ENCODE measurements at regions not wholly inside any gene's neighbourhood (a gene's known extent, or its start where the extent isn't known, plus 50 kb on each side); places are given as distances from the start of the nearest gene placed in this dataset.

GRCh38 chr6:165782812-165783211, 119.8 kb upstream of the PDE10A start:
- Histone ChIP-seq H3K79me2 (replicated peaks; ENCODE audit: insufficient read depth, low read length) (no peaks in the 10 kb centered on the region), H3F3A (ENCODE audit: insufficient read depth, low read length, poor library complexity, severe bottlenecking) (no peaks in the 10 kb centered on the region)

GRCh38 chr6:165782134-165782533, 119.1 kb upstream of the PDE10A start:
- H3K4me3 ChIP-seq (ENCODE audit: low read length), result peak overlapping the region; percentile 32
- no peak overlapping the region for H3K9ac ChIP-seq (ENCODE audit: low read length)
- H3K79me2 ChIP-seq (replicated peaks; ENCODE audit: insufficient read depth, low read length), result no peaks in the 10 kb centered on the region
- H3F3A ChIP-seq (ENCODE audit: insufficient read depth, low read length, poor library complexity, severe bottlenecking), result no peaks in the 10 kb centered on the region
- TF ChIP-seq RAD21 (conservative IDR thresholded peaks at IDR 0.05) (no peak), EP300 (conservative IDR thresholded peaks at IDR 0.05; ENCODE audit: poor library complexity, severe bottlenecking) (peak; percentile 35), POLR2AphosphoS5 (IDR thresholded peaks at IDR 0.05) (peak; percentile 48)
- H3K9me2 ChIP-seq (ENCODE audit: insufficient read depth, low read length), result no peaks in the 10 kb centered on the region
- no peaks in the 10 kb centered on the region for H4K20me1 ChIP-seq (ENCODE audit: insufficient read depth)
- no peaks in the 10 kb centered on the region for H3K9me3 ChIP-seq (ENCODE audit: low read length)
- peak overlapping the region; percentile 29 for H3K27ac ChIP-seq (ENCODE audit: low read length)
- H3K36me3 ChIP-seq (ENCODE audit: insufficient read depth, low read length), result no peaks in the 10 kb centered on the region
- H3K4me2 ChIP-seq (ENCODE audit: low read length), result no peak overlapping the region
- H3K27me3 ChIP-seq (ENCODE audit: insufficient read depth, low read depth, low read length), result no peaks in the 10 kb centered on the region
- no peak overlapping the region for H2AFZ ChIP-seq (ENCODE audit: low read depth, low read length)

More at GRCh38 chr6:165782812-165783211, 119.8 kb upstream of the PDE10A start:
- TF ChIP-seq SMC3 (conservative IDR thresholded peaks at IDR 0.05; ENCODE audit: poor library complexity) (no peak), TAF1 (IDR thresholded peaks at IDR 0.05; ENCODE audit: low read depth) (no peak), CTCF (IDR thresholded peaks at IDR 0.05; ENCODE audit: poor library complexity, severe bottlenecking) (no peak), MXI1 (conservative IDR thresholded peaks at IDR 0.05; ENCODE audit: poor library complexity, severe bottlenecking) (no peak), POLR2AphosphoS5 (IDR thresholded peaks at IDR 0.05) (no peak), EZH2 (IDR thresholded peaks at IDR 0.05; ENCODE audit: borderline replicate concordance, insufficient read depth, low read length, poor library complexity, severe bottlenecking) (no peak), EP300 (conservative IDR thresholded peaks at IDR 0.05; ENCODE audit: poor library complexity, severe bottlenecking) (no peak)
- H3K36me3 ChIP-seq (ENCODE audit: insufficient read depth, low read length), result no peaks in the 10 kb centered on the region
- H3K27me3 ChIP-seq (ENCODE audit: insufficient read depth, low read depth, low read length), result no peaks in the 10 kb centered on the region
- H4K20me1 ChIP-seq (ENCODE audit: insufficient read depth), result no peaks in the 10 kb centered on the region
- H2AFZ ChIP-seq (ENCODE audit: low read depth, low read length), result no peak overlapping the region
- no peaks in the 10 kb centered on the region for H3K9me2 ChIP-seq (ENCODE audit: insufficient read depth, low read length)
- H3K4me2 ChIP-seq (ENCODE audit: low read length), result no peak overlapping the region
- H3K9ac ChIP-seq (ENCODE audit: low read length), result no peak overlapping the region
- peak overlapping the region; percentile 32 for H3K4me3 ChIP-seq (ENCODE audit: low read length)
- H3K27ac ChIP-seq (ENCODE audit: low read length), result no peak overlapping the region
- H3K9me3 ChIP-seq (ENCODE audit: low read length), result no peaks in the 10 kb centered on the region

- no peak for TF ChIP-seq EZH2 (IDR thresholded peaks at IDR 0.05; ENCODE audit: borderline replicate concordance, insufficient read depth, low read length, poor library complexity, severe bottlenecking)
- no peak for TF ChIP-seq CTCF (IDR thresholded peaks at IDR 0.05; ENCODE audit: poor library complexity, severe bottlenecking)
- no peak for TF ChIP-seq POLR2AphosphoS5 (IDR thresholded peaks at IDR 0.05)
- no peak for TF ChIP-seq MXI1 (conservative IDR thresholded peaks at IDR 0.05; ENCODE audit: poor library complexity, severe bottlenecking)
- no peak for TF ChIP-seq EP300 (conservative IDR thresholded peaks at IDR 0.05; ENCODE audit: poor library complexity, severe bottlenecking)
- no peak for TF ChIP-seq RAD21 (conservative IDR thresholded peaks at IDR 0.05)
- TF ChIP-seq REST (IDR thresholded peaks at IDR 0.05; ENCODE audit: borderline replicate concordance), result no peak
- no peak for TF ChIP-seq SMC3 (conservative IDR thresholded peaks at IDR 0.05; ENCODE audit: poor library complexity)
- TF ChIP-seq TAF1 (IDR thresholded peaks at IDR 0.05; ENCODE audit: low read depth), result no peak
- Histone ChIP-seq H3K9me3 (ENCODE audit: low read length) (no peaks in the 10 kb centered on the region), H3K9ac (ENCODE audit: low read length) (no peak overlapping the region), H3K36me3 (ENCODE audit: insufficient read depth, low read length) (no peaks in the 10 kb centered on the region), H3K4me3 (ENCODE audit: low read length) (no peak overlapping the region), H3K4me2 (ENCODE audit: low read length) (no peak overlapping the region), H3F3A (ENCODE audit: insufficient read depth, low read length, poor library complexity, severe bottlenecking) (no peaks in the 10 kb centered on the region), H3K9me2 (ENCODE audit: insufficient read depth, low read length) (no peaks in the 10 kb centered on the region), H2AFZ (ENCODE audit: low read depth, low read length) (no peak overlapping the region), H3K27ac (ENCODE audit: low read length) (no peak overlapping the region), H4K20me1 (ENCODE audit: insufficient read depth) (no peaks in the 10 kb centered on the region), H3K27me3 (ENCODE audit: insufficient read depth, low read depth, low read length) (no peaks in the 10 kb centered on the region), H3K79me2 (replicated peaks; ENCODE audit: insufficient read depth, low read length) (no peaks in the 10 kb centered on the region)
Observed at GRCh38 chr6:165777680-165778079, 114.6 kb upstream of the PDE10A start.

Measured in neural cell (in vitro differentiated cells).